ENCODE measurements at regions not wholly inside any gene's neighbourhood (a gene's known extent, or its start where the extent isn't known, plus 50 kb on each side); places are given as distances from the start of the nearest gene placed in this dataset.

DNA sequence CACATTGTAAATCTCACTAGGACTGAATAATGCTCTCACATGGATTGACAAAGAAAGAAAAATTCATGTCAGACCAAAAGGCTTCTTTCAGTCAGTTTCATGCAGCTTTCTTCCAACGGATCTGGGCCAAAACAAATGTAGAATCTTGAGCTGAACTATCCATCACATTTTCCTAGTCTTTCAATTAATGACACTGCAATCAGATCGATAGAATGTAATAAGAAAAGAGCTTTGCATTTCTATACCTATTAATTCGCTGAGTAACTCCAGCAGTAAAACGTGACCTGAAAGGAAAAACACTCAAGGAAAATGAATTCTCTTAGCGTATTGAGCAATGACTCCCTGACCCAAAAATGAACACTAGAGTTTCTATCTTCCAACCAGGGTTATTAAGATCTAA lies 194.8 kb upstream of the BLID start:
- ChIA-PET POLR2A (no interaction called here), CTCF (no interaction called here)
- no peak overlapping the region for H3K4me3 ChIP-seq
- no peak for ATAC-seq
- no peaks in the 10 kb centered on the region for H3K9me3 ChIP-seq
- no peak overlapping the region for H3K27ac ChIP-seq
- peaks cover 12% of the 10 kb centered on the region; the same call in 1 of the 3 replicates for H3K4me1 ChIP-seq
- no peak for TF ChIP-seq TFCP2L1 (CRISPR knock-in tag; IDR thresholded peaks at IDR 0.05)
- no peak for TF ChIP-seq EP300 (IDR thresholded peaks at IDR 0.05)
- TF ChIP-seq EHF (CRISPR knock-in tag; IDR thresholded peaks at IDR 0.05) = no peak
- no peak for TF ChIP-seq HOXB13 (CRISPR knock-in tag; IDR thresholded peaks at IDR 0.05; ENCODE audit: low read depth)
- TF ChIP-seq CBX2 (IDR thresholded peaks at IDR 0.05; ENCODE audit: borderline replicate concordance, low read depth) = no peak
- no peak for TF ChIP-seq FOSB (CRISPR knock-in tag; IDR thresholded peaks at IDR 0.05)
- H3K4me2 ChIP-seq = no peak overlapping the region
- WGBS (ENCODE audit: missing lambda C conversion rate) = 16% methylated on average over 5 of the region's 5 CpGs
- FAIRE-seq = no peak
- DNase-seq (ENCODE audit: low read depth in 1 of 2, low spot score in 1 of 2) = no peak

DNA sequence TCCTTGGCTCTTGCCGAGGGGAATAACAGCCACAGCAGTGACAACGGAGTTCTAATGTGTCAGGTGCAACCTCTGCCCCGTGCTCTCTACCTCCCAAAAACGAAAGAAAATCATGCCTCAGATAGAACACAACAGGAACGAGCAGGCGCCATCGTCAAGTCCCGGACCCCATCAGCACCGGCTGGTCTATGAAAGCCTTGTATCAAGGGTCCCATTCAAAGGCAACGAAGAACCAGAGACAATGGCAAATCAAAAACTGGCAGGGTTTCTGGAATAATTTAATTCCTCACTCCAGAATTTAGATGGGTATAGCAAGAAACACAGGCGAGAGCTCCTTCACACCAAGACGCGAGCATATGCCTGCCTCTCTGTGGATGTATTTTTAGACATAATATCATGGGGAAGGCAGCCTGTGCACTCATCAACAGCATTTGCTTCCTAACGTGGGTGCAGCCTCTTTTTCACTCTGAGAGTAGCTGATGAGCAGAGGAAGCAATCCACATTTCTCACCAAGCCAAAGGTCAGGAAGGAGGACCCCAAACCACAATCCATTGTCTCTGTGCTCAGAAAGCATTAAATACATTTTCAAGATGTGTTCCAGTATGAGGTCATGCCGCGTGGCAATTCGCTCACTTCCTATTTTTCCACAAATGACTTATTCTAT lies 193.4 kb upstream of the BLID start:
- H3K27ac ChIP-seq = no peak overlapping the region
- H3K4me2 ChIP-seq = peak overlapping the region; percentile 14; the same call in 1 of the 3 replicates
- ChIA-PET POLR2A (no interaction called here), CTCF (interaction anchor here (1.1 kb wide), 1 partner anchor 10 kb away, joined by 3 read pairs; no protein-coding TSS in a partner anchor)
- H3K4me1 ChIP-seq = peaks cover 12% of the 10 kb centered on the region; the same call in 1 of the 3 replicates
- ATAC-seq (no peak), FAIRE-seq (no peak), DNase-seq (ENCODE audit: low read depth in 1 of 2, low spot score in 1 of 2) (no peak)
- no peak for TF ChIP-seq GATA3 (IDR thresholded peaks at IDR 0.05; ENCODE audit: borderline replicate concordance)
- TF ChIP-seq, protein P1, sequence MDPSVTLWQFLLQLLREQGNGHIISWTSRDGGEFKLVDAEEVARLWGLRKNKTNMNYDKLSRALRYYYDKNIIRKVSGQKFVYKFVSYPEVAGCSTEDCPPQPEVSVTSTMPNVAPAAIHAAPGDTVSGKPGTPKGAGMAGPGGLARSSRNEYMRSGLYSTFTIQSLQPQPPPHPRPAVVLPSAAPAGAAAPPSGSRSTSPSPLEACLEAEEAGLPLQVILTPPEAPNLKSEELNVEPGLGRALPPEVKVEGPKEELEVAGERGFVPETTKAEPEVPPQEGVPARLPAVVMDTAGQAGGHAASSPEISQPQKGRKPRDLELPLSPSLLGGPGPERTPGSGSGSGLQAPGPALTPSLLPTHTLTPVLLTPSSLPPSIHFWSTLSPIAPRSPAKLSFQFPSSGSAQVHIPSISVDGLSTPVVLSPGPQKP (IDR thresholded peaks at IDR 0.05; ENCODE audit: low read depth, low read length) = no peak
- TF ChIP-seq ZNF302 (CRISPR knock-in tag; IDR thresholded peaks at IDR 0.05) = no peak
- no peak for TF ChIP-seq KDM5A (IDR thresholded peaks at IDR 0.05)
- TF ChIP-seq FOSL2 (IDR thresholded peaks at IDR 0.05) = no peak
- no peak for TF ChIP-seq FOSL2 (CRISPR knock-in tag; IDR thresholded peaks at IDR 0.05)
- no peak for TF ChIP-seq RCOR1 (IDR thresholded peaks at IDR 0.05; ENCODE audit: low read depth, low read length)
- TF ChIP-seq HOXB13 (CRISPR knock-in tag; IDR thresholded peaks at IDR 0.05; ENCODE audit: low read depth) = no peak
- no peak for TF ChIP-seq TP53 (CRISPR knock-in tag; IDR thresholded peaks at IDR 0.05)
- no peak for TF ChIP-seq BHLHE40 (IDR thresholded peaks at IDR 0.05; ENCODE audit: low read depth, low read length)
- no peak for TF ChIP-seq PHF8 (IDR thresholded peaks at IDR 0.05; ENCODE audit: borderline replicate concordance, low read depth)
- TF ChIP-seq, protein P2, sequence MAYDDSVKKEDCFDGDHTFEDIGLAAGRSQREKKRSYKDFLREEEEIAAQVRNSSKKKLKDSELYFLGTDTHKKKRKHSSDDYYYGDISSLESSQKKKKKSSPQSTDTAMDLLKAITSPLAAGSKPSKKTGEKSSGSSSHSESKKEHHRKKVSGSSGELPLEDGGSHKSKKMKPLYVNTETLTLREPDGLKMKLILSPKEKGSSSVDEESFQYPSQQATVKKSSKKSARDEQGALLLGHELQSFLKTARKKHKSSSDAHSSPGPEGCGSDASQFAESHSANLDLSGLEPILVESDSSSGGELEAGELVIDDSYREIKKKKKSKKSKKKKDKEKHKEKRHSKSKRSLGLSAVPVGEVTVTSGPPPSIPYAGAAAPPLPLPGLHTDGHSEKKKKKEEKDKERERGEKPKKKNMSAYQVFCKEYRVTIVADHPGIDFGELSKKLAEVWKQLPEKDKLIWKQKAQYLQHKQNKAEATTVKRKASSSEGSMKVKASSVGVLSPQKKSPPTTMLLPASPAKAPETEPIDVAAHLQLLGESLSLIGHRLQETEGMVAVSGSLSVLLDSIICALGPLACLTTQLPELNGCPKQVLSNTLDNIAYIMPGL (CRISPR knock-in tag; IDR thresholded peaks at IDR 0.05; ENCODE audit: borderline replicate concordance) = no peak
- TF ChIP-seq, protein P3, sequence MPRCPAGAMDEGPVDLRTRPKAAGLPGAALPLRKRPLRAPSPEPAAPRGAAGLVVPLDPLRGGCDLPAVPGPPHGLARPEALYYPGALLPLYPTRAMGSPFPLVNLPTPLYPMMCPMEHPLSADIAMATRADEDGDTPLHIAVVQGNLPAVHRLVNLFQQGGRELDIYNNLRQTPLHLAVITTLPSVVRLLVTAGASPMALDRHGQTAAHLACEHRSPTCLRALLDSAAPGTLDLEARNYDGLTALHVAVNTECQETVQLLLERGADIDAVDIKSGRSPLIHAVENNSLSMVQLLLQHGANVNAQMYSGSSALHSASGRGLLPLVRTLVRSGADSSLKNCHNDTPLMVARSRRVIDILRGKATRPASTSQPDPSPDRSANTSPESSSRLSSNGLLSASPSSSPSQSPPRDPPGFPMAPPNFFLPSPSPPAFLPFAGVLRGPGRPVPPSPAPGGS (IDR thresholded peaks at IDR 0.05) = no peak
- TF ChIP-seq RARB (CRISPR knock-in tag; IDR thresholded peaks at IDR 0.05) = no peak
- no peak for TF ChIP-seq EP300 (IDR thresholded peaks at IDR 0.05)
- TF ChIP-seq NR3C1 (IDR thresholded peaks at IDR 0.05) = no peak
- TF ChIP-seq CBX2 (IDR thresholded peaks at IDR 0.05; ENCODE audit: borderline replicate concordance, low read depth) = no peak
- no peak for TF ChIP-seq FOSB (CRISPR knock-in tag; IDR thresholded peaks at IDR 0.05)
- no peak for TF ChIP-seq EHF (CRISPR knock-in tag; IDR thresholded peaks at IDR 0.05)
- TF ChIP-seq, protein P4, sequence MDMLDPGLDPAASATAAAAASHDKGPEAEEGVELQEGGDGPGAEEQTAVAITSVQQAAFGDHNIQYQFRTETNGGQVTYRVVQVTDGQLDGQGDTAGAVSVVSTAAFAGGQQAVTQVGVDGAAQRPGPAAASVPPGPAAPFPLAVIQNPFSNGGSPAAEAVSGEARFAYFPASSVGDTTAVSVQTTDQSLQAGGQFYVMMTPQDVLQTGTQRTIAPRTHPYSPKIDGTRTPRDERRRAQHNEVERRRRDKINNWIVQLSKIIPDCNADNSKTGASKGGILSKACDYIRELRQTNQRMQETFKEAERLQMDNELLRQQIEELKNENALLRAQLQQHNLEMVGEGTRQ (IDR thresholded peaks at IDR 0.05) = no peak
- H3K9me3 ChIP-seq = no peaks in the 10 kb centered on the region
- H3K4me3 ChIP-seq = no peak overlapping the region
- 54% methylated on average over 17 of the region's 17 CpGs for WGBS (ENCODE audit: missing lambda C conversion rate)

Data from A549 (cell line).